HG02678 (cell line): ENCODE measurements at regions not wholly inside any gene's neighbourhood (a gene's known extent, or its start where the extent isn't known, plus 50 kb on each side); places are given as distances from the start of the nearest gene placed in this dataset.
"Not testable (repeated sequence)": the region's sequence is repeated elsewhere in the genome, so short reads cannot be mapped to it uniquely, and the experiment has no call there.

Experiments
- ATAC-seq: cut with Tn5 transposase; IDR thresholded peaks from one replicate; pipeline ENCODE4 v1.9.1; 2021; ENCODE audit warnings: mild to moderate bottlenecking, moderate library complexity; ENCODE audit not compliant: unreplicated experiment

GRCh38 chr2:11950896-11951295 lies 204.5 kb downstream of the LPIN1 start:
- ATAC-seq = no peak

GRCh38 chr2:11951492-11951891 lies 205.1 kb downstream of the LPIN1 start:
- not testable (repeated sequence) for ATAC-seq

- no peak for ATAC-seq
These were observed 206.8 kb downstream of the LPIN1 start for GRCh38 chr2:11953258-11953657.

- no peak for ATAC-seq
These were observed 208.9 kb downstream of the LPIN1 start for GRCh38 chr2:11955314-11955713.

- ATAC-seq = no peak
These were observed 209.5 kb downstream of the LPIN1 start for GRCh38 chr2:11955884-11956291.

- ATAC-seq = no peak
These were observed 216.4 kb downstream of the LPIN1 start for GRCh38 chr2:11962707-11963328.

GRCh38 chr2:11963966-11964365 lies 217.5 kb downstream of the LPIN1 start:
- ATAC-seq = no peak

- no peak for ATAC-seq
These were observed 221.6 kb downstream of the LPIN1 start for GRCh38 chr2:11967946-11968465.

GRCh38 chr2:11968521-11968920 lies 222.1 kb downstream of the LPIN1 start:
- no peak for ATAC-seq

GRCh38 chr2:11969774-11970173 lies 223.3 kb downstream of the LPIN1 start:
- no peak for ATAC-seq

- no peak for ATAC-seq
These were observed 228.1 kb downstream of the LPIN1 start for GRCh38 chr2:11974573-11974972.

GRCh38 chr2:11975373-11975772 lies 228.9 kb downstream of the LPIN1 start:
- ATAC-seq = no peak

GRCh38 chr2:11976073-11976472 lies 229.6 kb downstream of the LPIN1 start:
- ATAC-seq = no peak

- ATAC-seq = no peak
These were observed 231.5 kb downstream of the LPIN1 start for GRCh38 chr2:11977766-11978524.

GRCh38 chr2:11980809-11981208 lies 234.4 kb downstream of the LPIN1 start:
- no peak for ATAC-seq

GRCh38 chr2:11983401-11983800 lies 237.0 kb downstream of the LPIN1 start:
- no peak for ATAC-seq

GRCh38 chr2:11983870-11984269 lies 237.4 kb downstream of the LPIN1 start:
- no peak for ATAC-seq

GRCh38 chr2:11984316-11985158 lies 238.1 kb downstream of the LPIN1 start:
- ATAC-seq = no peak

GRCh38 chr2:11985817-11986566 lies 239.6 kb downstream of the LPIN1 start:
- ATAC-seq = no peak

- ATAC-seq = no peak
These were observed 240.7 kb downstream of the LPIN1 start for GRCh38 chr2:11987151-11987550.
